ENCODE measurements at regions not wholly inside any gene's neighbourhood (a gene's known extent, or its start where the extent isn't known, plus 50 kb on each side); places are given as distances from the start of the nearest gene placed in this dataset.
"Not testable (repeated sequence)": the region's sequence is repeated elsewhere in the genome, so short reads cannot be mapped to it uniquely, and the experiment has no call there.

DNA sequence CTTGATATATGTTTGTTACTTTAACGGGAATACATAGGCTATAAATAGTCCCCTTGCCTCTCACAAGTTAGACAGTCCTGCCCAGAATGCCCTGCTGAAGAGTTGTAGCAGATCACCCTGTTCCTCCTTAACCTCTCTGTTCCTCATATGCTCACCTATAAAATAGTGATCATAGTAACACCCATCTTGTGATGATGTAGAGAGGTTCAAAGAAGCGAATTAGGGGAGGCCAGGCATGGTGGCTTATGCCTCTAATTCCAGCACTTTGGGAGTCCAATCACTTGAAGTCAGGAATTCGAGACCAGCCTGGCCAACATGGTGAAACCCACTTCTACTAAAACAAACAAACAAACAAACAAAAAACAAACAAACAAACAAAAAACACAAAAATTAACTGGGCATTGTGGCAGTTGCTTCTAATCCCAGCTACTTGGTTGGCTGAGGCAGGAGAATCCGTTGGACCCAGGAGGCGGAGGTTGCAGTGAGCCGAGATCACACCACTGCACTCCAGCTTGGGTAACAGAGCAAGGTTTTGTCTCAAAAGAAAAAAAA lies 518.5 kb upstream of the TPTE start:
- H3K4me1 ChIP-seq; H3K9me3 ChIP-seq; H3K4me3 ChIP-seq; in situ Hi-C loops (cut with MboI; ENCODE audit: low sequenced_read_pairs); DNase-seq (ENCODE audit: low spot score in 2 of 2); H3K27me3 ChIP-seq (ENCODE audit: low read depth); H3K36me3 ChIP-seq (replicated peaks): not testable (repeated sequence)

GRCh38 chr21:10005791-10006190 lies 515.6 kb upstream of the TPTE start:
- H3K27me3 ChIP-seq (ENCODE audit: low read depth); H3K4me1 ChIP-seq; in situ Hi-C loops (cut with MboI; ENCODE audit: low sequenced_read_pairs); H3K4me3 ChIP-seq; H3K36me3 ChIP-seq (replicated peaks); DNase-seq (ENCODE audit: low spot score in 2 of 2); H3K9me3 ChIP-seq: not testable (repeated sequence)

DNA sequence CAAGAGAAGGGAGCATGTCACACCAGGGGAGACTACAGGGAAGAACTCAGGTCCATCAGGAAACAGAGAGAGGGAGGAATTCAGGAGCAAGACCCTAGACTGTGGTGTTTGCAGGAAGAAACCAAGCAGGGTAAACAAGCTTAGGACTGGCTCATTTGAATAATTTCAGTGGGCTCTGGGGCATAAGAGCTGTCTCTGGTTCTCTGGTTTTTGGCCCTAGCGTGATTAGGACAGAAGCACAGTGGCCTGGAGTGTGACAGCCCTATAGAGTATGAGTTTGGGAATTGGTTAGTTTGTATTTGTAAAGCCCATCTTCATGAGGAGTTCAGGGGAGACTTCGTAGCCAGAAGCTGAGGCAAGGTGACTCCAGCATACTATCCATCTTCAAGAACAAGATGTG lies 504.4 kb upstream of the TPTE start:
- H3K36me3 ChIP-seq (replicated peaks); DNase-seq (ENCODE audit: low spot score in 2 of 2); in situ Hi-C loops (cut with MboI; ENCODE audit: low sequenced_read_pairs); H3K4me1 ChIP-seq; H3K4me3 ChIP-seq; H3K9me3 ChIP-seq; H3K27me3 ChIP-seq (ENCODE audit: low read depth): not testable (repeated sequence)

DNA sequence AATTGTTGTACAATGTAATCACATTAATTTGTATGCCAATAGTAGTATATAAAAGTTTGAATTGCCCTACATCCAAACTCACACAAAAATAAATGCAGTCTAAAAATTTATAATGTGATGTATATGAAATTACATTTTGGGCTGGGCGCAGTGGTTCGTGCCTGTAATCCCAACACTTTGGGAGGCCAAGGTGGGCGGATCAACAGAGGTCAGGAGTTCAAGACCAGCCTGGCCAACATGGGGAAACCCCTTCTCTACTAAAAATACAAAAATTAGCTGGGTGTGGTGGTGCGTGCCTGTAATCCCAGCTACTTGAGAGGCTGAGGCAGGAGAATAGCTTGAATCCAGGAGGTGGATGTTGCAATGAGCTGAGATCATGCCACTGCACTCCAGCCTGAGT lies 503.6 kb upstream of the TPTE start:
- H3K36me3 ChIP-seq (replicated peaks); H3K27me3 ChIP-seq (ENCODE audit: low read depth); in situ Hi-C loops (cut with MboI; ENCODE audit: low sequenced_read_pairs); H3K4me1 ChIP-seq; H3K4me3 ChIP-seq; H3K9me3 ChIP-seq; DNase-seq (ENCODE audit: low spot score in 2 of 2): not testable (repeated sequence)

GRCh38 chr21:10021462-10021861 lies 499.9 kb upstream of the TPTE start:
- H3K4me1 ChIP-seq; H3K4me3 ChIP-seq; H3K36me3 ChIP-seq (replicated peaks); H3K9me3 ChIP-seq; in situ Hi-C loops (cut with MboI; ENCODE audit: low sequenced_read_pairs); H3K27me3 ChIP-seq (ENCODE audit: low read depth); DNase-seq (ENCODE audit: low spot score in 2 of 2): not testable (repeated sequence)

GRCh38 chr21:10022745-10023144 lies 498.6 kb upstream of the TPTE start:
- DNase-seq (ENCODE audit: low spot score in 2 of 2); H3K9me3 ChIP-seq; H3K4me3 ChIP-seq; H3K4me1 ChIP-seq; in situ Hi-C loops (cut with MboI; ENCODE audit: low sequenced_read_pairs); H3K27me3 ChIP-seq (ENCODE audit: low read depth); H3K36me3 ChIP-seq (replicated peaks): not testable (repeated sequence)
